ENCODE measurements at regions not wholly inside any gene's neighbourhood (a gene's known extent, or its start where the extent isn't known, plus 50 kb on each side); places are given as distances from the start of the nearest gene placed in this dataset.
"Not testable (repeated sequence)": the region's sequence is repeated elsewhere in the genome, so short reads cannot be mapped to it uniquely, and the experiment has no call there.

DNA sequence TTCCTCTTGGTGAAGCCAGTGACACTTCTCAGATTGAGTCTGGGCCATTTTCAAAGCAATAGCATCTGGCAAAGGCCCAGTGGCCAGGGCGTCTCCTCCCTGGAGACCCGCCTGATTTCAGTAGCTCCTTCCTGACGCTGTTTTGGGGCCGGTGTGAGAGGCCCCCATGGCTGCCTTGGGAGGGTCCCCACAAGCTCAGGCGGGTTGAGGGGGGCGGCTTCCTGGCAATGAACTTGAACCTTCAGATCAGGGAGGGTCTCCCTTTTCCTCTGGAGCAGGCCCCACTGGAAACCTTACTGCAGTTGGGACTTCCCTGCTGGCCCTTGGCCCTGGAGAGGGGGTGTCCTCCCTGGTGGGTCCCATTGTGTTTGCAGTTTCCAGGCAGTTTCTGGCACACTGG is 121.2 kb downstream of the CRYAA start:
- no peak for DNase-seq (ENCODE audit: low spot score)

DNA sequence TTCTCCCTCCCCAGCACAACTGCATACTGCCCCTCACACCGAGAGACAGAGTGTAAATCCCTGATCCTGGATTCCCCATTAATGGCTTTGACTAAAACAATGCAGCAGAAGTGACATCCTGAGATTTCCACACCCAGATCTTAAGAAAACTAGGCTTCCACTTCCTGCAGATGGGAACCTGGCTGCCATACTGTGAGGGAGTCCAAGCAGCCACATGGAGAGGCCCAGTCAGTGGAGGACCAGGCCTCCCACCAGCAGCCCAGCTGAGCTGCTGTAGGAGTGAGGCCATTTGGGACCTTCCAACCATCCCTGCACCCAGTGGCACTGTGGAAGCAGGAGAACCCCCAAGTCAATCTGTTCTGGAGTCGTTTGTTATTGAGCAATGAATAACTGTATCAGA is 120.6 kb downstream of the CRYAA start:
- DNase-seq (ENCODE audit: low spot score), result no peak

DNA sequence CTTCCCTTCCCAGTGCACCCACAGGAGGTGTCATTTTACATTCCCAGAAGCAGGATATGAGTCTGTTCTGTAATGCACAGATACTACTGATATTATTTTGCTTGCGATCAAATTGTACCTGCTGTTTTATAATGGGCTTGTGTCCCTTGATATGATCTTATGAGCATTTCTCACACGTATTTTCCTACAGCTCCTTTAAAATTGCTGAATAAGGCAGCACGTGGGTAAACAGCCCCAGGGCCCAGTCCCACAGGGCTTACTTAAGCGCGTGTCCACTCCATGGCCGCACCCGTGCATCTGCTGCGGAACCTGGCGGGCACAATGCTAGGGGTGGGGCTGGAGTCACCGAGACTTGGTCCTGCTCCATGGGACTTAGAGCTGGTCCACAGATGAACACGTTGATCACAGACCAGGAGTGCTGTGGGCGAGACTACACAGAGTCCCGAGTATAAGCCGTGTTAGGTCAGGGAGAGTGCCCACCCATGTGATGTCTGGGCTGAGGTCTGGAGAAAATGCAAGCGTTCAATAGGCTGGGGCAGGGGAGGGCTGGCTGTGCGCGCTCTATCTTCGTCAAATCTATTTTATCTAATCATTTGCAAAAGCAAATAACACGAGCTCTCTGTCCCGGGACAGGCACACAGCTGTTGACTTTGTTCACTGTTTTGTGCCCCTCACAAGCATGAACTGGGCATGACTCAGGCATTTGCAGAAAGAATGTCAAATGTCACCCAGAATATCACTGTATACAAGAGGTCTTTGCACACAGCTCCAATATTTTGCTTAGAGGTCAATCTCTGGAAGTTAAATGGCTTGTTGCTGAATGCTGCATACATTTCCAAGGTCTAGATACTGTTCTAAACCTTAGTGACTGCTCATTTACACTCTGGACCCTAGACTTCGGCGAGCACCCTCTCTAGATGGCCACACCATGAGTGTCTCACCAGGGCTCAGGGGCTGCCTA is 119.3 kb downstream of the CRYAA start:
- no peak for DNase-seq (ENCODE audit: low spot score)

DNA sequence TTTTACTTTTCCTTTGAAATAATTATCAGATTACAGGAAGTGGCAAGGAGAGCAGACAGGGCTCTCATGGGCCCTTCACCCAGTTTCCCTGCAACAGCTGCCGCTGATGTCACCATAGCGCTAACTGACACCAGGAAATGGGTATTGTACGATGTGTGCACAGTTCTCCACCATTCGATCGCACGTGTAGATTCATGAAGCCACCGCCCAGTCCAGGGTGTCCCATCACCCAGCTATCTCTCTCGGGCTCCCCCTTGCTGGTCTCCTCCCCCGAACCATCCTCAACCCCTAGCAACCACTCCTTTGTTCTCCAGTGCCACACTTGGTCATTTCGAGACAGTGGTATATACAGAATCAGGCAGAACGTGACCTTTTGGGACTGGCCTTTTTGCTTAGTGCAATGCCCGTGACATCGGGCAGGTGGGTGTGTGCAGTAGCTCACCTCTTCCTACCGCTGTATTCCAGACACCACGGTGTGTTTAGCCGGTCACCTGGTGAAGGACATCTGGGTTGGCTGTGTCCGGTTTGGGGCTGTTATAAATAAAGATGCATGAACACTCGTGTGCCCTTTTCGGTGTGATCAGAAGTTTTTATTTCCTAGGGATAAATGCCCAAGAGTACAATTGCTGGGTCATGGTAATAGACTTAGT is 118.4 kb downstream of the CRYAA start:
- DNase-seq (ENCODE audit: low spot score), result no peak

DNA sequence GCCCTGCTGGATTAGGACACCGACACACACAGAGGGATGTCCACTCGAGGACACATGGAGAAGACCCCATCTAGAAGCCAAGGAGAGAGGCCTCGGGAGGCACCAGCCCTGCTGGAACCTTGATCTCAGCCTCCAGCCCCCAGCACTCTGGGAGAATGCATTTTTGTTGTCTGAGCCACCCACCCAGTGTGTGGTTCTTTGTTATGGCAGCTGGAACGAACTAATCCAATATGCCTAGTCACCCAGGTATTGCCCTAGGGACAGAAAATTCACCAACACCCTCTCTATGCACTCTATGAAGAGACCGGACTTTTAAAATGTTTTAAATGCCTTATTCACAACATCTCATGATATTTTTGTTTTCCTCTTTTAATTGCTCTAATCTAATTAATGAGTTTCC is 117.4 kb downstream of the CRYAA start:
- no peak for DNase-seq (ENCODE audit: low spot score)

DNA sequence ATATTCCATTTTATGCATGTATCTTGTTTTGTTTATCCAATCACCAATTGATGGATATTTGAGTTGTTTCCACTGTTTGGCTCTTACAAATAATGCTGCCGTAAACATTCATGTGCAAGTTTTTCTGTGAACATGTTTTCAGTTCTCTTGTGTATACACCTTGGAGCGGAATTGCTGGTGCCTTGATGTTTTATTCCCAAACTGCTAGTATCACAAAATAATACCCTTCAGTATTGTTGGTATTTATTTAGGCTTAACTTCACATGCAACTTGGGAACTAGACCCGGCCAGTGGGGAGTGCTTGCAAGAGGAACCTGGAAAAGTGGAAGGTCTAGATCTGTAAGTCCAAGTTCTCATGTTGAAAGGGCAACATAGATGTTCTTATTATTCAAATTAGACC is 115.9 kb downstream of the CRYAA start:
- DNase-seq (ENCODE audit: low spot score), result no peak

DNA sequence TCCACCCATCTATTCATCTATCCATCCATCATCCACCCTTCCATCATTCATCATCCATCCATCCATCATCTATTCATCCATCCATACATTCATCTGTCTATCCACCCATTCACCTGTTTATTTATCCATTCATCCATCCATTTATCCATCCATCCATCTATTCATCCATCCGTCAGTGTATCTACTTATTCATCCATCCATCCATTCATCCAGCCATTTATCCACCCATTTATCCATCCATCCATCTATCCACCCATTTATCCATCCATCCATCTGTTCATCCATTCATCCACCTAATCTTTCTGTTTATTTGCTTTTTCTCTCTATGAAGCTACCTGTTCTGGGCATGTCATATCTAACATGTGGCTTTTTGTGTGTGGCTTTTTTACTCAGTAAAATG is 115.4 kb downstream of the CRYAA start:
- no peak for DNase-seq (ENCODE audit: low spot score)

DNA sequence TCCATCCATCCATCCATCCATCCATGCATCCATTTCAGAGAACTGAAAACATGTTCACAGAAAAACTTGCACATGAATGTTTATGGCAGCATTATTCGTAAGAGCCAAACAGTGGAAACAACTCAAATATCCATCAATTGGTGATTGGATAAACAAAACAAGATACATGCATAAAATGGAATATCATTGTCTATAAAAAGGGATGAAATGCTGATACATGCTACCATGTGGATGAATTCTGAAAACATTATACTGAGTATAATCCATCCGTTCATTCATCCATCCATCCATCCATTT is 115.1 kb downstream of the CRYAA start:
- not testable (repeated sequence) for DNase-seq (ENCODE audit: low spot score)

DNA sequence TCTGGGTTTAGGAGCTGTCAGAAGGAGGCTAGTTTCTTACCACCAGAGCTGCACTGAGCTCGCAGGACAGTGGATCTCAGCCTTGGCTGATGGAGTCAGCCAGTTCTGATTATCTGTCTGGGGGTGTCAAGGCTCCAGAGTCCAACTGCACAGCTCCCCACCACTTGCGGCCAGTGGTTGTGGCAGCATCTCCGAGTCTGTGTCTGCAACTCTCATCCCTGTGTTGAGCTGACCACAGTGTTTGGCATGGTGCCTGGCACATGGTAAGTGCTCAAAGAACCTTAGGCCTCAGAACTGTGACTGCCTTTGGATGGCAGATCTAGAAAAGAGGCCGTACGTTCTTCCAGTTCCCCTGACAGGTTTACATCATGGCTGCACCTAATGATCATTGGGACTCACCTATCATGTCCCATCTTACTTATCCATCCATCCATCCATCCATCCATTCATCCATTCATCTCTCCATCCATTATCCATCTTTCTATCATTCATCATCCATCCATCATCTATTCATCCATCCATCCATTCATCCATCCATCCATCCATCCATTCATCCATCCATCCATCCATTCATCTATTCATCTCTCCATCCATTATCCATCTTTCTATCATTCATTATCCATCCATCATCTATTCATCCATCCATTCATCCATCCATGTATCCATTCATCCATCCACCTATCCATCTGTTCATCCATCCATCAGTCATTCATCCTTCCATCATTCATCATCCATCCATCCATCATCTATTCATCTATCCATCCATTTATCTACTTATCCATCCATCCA is 114.5 kb downstream of the CRYAA start:
- no peak for DNase-seq (ENCODE audit: low spot score)

DNA sequence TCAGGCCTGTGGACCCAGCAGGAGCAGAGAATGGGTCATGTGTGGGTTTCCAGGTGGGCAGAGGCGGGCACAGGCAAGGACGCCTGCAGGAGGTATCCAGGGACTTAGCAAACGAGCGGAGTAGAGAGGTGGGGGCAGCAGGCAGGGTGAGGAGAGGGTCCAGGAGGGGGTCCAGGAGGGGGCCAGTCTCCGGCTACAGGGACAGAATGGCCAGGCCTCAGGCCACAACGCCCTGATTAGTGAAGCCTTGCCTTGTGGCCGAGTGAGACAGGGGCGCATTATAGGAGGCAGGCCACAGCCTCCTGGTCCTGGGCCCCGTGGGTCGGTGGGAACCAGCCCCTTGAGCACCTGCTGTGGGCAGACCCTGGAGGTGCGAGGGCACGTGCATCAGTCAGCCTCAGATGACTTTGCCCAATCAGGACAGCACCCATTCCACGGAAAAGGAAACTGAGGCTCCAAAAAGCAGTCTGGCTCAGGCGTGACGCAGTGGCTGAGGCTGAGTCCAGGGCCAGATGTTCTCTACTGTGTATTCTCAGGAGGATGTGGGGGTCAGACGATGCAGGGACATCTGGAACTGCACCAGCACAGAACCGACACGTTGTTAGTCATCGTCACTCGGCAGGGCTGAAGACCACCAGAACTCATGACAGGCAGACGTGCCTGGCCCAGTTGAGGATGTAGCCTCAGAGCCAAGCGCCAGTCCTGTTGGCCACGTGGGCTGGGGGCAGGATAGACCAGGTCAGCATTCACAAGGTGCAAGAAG is 113.7 kb downstream of the CRYAA start:
- no peak for DNase-seq (ENCODE audit: low spot score)

DNA sequence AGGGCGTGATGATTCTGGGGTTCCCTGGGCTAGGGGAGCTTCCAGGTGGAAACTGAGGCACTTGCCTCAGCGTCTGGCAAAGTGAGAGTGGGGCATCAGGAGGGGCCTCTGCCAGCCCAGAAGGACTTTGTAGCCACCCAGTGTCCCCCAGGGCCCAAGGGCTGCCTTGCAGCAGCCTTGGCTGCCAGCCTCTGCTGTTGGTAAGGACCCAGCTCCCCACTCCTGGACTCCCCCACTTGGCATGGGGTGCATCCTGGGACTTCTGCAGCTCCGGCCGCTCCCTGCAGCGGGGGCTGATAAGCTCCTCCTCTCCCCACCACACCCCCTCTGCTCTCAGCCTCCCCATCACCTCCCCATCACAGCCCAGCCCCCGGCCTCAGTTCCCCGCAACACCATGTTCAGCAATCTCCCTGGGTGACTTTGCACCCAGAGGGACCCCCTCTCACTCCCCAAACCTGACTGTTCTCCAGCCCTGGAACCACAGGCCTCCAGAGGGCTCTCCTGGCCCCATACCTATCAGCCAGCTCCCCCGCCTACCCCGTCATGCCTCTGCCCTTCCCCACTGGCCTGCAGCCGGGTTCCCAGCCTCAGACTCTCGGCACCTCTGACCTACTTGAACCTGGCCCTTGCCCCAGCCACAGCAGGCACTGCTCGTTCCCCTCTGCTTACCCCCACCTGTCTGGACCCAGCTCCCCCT is 113.0 kb downstream of the CRYAA start:
- DNase-seq (ENCODE audit: low spot score), result no peak

DNA sequence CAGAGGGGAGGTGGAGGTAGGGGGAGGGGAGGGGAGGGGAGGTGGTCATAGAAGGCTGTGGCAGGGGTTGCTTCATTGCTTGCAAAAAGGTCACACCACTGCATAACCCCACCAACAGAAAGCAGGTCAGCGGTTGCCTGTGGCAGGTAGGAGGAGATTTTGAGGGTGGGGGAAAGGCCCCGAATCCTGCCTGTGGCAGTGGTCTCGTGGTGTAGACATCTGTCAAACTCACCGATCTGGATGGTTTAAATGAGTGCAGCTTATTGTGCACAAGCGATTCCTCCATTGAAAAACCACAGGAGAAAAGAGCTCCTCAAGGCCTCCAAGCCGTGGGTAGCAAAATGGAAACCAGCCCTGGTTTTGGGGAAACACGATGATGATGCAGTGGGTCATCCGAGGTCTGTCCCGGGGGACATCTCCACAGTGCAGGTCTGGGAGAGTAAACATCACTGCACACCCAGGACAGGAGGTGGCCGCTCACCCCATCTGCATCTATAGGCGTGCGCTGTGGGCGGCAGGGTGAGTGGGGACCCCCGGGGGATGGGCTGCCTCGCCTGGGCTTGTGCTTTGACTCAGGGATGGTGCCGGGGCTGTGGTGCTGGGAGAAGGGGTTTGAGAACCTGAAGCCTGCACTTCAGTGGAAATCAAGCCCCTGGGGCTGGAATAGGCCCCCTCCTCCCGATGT is 112.3 kb downstream of the CRYAA start:
- no peak for DNase-seq (ENCODE audit: low spot score)

DNA sequence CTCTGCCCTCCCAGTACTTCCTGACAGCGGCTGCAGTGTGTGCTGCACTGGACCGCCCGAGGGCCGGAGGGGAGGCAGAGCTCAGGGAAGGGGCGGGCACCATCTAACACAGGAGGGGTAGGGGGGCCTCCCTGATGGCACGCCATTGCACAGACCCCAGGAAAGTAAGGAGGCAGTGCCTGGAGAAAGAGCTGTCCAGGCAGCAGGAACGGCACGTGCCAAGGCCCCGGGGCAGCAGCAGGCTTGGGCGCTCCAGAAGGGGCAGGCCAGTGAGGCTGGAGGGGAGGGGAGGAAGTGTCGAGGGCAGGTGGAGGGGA is 110.7 kb downstream of the CRYAA start:
- no peak for DNase-seq (ENCODE audit: low spot score)

DNA sequence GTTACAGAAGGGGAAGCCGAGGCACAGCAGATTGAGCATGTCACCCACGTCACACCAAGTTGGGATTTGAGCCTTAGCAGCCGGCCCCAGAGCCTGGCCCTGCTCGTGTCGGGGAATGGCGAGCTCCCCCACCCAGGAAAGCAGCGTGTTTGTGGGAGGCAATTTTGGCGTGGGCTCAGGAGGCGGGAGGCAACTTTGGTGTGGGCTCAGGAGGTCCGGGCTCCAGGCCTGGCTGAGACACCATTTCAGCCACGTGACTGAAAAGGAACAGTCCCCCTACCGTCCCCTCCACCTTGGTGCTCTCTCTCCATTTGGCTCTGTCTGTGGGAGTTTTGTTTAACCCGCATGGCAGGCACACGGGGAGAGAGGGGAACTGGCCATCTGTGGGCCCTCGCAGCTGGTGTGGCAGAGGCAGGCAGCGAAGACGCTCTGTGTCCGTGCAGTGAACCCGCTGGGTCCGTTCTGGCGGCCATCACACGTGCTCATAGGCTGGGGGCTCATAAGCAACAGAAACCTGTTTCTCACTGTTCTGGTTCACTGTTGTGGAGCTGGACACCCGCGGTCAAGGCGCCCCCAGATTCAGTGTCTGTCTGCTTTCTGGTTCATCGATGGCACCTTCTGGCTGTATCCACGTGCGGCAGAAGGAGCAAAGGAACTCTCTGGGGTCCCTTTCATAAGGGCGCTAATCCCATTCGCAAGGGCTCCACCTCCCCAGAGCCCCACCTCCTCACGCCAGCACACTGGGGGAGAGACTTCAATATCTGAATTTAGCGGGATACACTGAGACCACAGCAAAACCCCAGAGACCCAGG is 110.2 kb downstream of the CRYAA start:
- no peak for DNase-seq (ENCODE audit: low spot score)

DNA sequence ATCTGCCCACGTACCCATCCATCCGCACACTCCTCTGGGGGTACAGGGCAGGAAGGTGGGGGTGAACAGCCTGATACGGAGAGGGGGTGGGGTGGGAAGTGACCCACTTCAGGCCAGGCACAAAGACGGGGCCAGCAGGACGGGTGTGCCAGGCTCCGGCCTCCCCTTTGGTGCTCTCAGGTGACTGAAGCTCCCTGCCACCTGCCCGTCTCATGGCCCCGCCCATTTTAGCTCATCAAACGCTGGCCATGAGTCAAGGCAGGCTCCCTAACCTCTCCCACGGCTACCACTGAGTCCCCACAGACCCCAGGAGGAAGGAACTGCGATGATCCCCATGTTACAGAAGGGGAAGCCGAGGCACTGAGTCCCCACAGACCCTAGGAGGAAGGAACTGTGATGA is 109.6 kb downstream of the CRYAA start:
- no peak for DNase-seq (ENCODE audit: low spot score)

DNA sequence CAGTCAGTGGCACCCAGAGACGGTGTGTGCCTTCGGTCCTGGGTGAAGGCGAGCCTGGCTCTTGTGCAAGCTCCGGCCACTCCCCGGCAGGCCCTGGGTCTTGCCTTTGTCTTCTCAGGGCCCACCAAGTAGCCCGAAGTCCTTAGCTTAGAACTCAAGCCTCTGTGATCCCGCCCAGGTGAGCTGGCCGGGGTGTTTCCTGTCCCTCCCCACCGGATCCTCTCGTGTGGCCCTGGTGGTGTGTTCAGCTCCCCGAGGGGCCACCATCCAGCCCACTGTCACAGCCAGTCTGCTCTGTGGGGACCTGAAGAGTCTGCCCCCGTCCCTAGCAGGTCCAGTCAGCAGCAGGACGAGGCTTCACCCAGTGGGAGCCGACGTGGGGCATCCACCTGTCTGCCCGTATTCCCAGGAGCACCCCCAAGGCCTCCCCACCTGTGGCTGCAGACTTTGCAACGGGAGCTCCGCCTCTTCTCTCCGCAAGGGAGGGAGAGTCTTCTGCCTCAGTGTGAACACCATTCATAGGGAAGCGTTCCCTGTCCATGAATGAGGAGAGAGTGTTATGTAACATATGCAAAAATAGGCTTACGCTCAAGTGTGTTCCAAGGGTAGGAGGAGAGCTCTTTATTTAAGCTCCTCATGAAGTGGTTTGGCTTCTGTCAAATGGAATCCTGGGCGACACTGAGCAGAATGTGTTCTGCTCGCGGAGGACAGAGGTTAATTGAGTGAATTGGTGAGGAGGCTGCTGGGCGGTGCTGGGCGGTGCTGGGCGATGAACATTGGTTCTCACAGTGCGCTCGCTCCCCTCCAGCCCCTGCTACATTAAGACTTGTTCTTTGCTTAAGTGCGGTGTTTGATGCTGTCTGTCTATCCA is 108.9 kb downstream of the CRYAA start:
- DNase-seq (ENCODE audit: low spot score), result peak; percentile 74

DNA sequence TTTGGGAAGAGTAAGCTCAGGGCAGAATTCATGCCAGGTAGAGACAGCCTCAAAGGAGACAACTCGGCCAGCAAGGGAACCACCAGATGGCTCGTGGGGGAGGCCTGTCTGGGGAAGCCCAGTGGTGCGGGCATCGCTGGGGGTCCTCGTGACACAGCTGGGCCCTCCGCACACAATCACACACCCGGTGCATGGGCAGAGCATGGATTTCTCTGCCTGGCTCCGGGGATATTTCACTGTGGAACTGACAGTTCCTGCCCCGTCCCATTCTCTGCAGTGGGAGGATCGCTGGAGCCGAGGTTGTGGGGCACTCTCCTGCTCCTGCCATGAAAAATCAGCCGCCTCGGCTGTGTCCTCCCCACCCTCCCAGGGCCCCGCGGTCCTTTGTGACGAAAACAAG is 108.0 kb downstream of the CRYAA start:
- DNase-seq (ENCODE audit: low spot score), result no peak

DNA sequence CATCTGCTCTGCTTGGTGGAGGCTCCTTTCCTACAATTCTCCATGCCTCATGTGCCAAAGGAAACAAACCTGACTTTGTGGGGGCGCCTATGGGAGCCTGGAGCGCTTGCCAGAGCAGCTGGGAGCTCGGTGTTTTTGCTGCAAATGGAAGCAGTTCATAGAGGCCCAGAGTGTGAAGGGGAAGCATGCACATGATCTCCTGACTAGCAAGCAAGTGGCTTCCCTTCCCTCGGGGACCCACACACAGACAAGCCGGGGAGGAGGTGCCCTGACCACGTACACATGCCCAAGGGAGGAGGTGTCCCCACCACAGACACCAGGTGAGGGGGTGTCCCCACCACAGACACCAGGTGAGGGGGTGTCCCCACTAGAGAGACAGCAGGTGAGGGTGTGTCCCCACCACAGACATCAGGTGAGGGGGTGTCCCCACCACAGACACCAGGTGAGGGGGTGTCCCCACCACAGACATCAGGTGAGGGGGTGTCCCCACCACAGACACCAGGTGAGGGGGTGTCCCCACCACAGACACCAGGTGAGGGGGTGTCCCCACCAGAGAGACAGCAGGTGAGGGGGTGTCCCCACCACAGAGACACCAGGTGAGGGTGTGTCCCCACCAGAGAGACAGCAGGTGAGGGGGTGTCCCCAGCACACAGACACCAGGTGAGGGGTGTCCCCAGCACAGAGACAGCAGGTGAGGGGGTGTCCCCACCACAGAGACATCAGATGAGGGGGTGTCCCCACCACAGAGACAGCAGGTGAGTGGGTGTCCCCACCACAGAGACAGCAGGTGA is 106.8 kb downstream of the CRYAA start:
- DNase-seq (ENCODE audit: low spot score), result no peak
